Endodermal cell (in vitro differentiated cells): ENCODE measurements at regions not wholly inside any gene's neighbourhood (a gene's known extent, or its start where the extent isn't known, plus 50 kb on each side); places are given as distances from the start of the nearest gene placed in this dataset.

Experiments
- DNase-seq: peaks from one replicate; pipeline ENCODE4 v3.0.0-alpha.2; 2017
- H3K27ac ChIP-seq: 2 replicates; pipeline ENCODE4 v1.5.1; 2013; ENCODE audit warnings: mild to moderate bottlenecking, low read depth, low read length, moderate library complexity
- H3K27me3 ChIP-seq: 2 replicates; pipeline ENCODE4 v1.6.1; 2013; ENCODE audit warnings: mild to moderate bottlenecking, low read length, moderate library complexity; ENCODE audit not compliant: insufficient read depth, control insufficient read depth, poor library complexity, severe bottlenecking
- H3K36me3 ChIP-seq: 2 replicates; pipeline ENCODE4 v1.7.0; 2013; ENCODE audit warnings: mild to moderate bottlenecking, low read length, moderate library complexity; ENCODE audit not compliant: control insufficient read depth, insufficient read depth
- H3K4me1 ChIP-seq: one replicate; pipeline ENCODE4 v1.7.0; 2013; ENCODE audit warnings: low read length; ENCODE audit not compliant: control insufficient read depth, insufficient read depth
- H3K4me3 ChIP-seq: 2 replicates; pipeline ENCODE4 v1.5.1; 2013; ENCODE audit warnings: mild to moderate bottlenecking, low read length, moderate library complexity
- H3K9ac ChIP-seq: 2 replicates; pipeline ENCODE4 v1.6.1; 2013; ENCODE audit warnings: mild to moderate bottlenecking, low read length, moderate library complexity; ENCODE audit not compliant: poor library complexity, severe bottlenecking; ENCODE audit errors: extremely low read depth
- H3K9me3 ChIP-seq: 2 replicates; pipeline ENCODE4 v1.6.1; 2013; ENCODE audit warnings: mild to moderate bottlenecking, low read length, moderate library complexity; ENCODE audit not compliant: control insufficient read depth
- H3K27ac Mint-ChIP-seq: 2 replicates; pipeline ENCODE4 v1.8.0; 2020; ENCODE audit warnings: mixed read lengths
- H3K27me3 Mint-ChIP-seq: 2 replicates; pipeline ENCODE4 v1.8.0; 2021; ENCODE audit warnings: mild to moderate bottlenecking, mixed read lengths; ENCODE audit not compliant: insufficient read depth
- H3K36me3 Mint-ChIP-seq: 2 replicates; pipeline ENCODE4 v1.8.0; 2020; ENCODE audit warnings: low read depth, mixed read lengths
- H3K4me1 Mint-ChIP-seq: 2 replicates; pipeline ENCODE4 v1.8.0; 2020; ENCODE audit warnings: mixed read lengths
- H3K4me3 Mint-ChIP-seq: 2 replicates; pipeline ENCODE4 v1.8.0; 2020; ENCODE audit warnings: mild to moderate bottlenecking, moderate library complexity, mixed read lengths
- H3K9me3 Mint-ChIP-seq: 2 replicates; pipeline ENCODE4 v1.8.0; 2020; ENCODE audit warnings: mild to moderate bottlenecking, mixed read lengths
- WGBS, 2 experiments: methylation state at CpG; one replicate each; pipeline versions ENCODE4 v1.1.5 to v1.1.7; 2013; ENCODE audit warnings: missing lambda C conversion rate in 2 of 2, mixed read lengths in 1 of 2; ENCODE audit not compliant: insufficient coverage in 1 of 2, insufficient read length in 1 of 2; 5-methylcytosine and 5-hydroxymethylcytosine counted together
- TF ChIP-seq, protein P1 (sequence below): fragments of 200-600 bp; sonication (generic); conservative IDR thresholded peaks from 2 replicates; pipeline ENCODE4 v1.5.0; 2021; ENCODE audit warnings: antibody characterized with exemption, mild to moderate bottlenecking

DNA sequence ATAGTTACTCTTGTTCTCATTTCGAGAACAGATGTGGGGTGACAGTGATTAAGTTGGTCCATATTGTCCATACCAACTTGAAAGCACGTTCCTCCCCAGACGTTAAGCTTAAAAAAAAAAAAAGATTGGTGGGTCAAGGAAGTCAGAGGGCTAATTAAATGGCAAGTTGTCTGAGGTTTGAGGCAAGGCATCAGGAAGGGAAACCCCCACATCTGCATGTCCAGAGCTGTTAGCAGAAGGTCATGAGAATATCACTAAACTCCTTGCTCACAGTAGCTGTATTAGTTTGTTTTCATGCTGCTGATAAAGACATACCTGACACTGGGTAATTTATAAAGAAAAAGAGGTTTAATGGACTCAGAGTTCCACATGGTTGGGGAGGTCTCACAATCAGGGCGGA is 415.6 kb upstream of the FZD8 start:
- no peak overlapping the region for H3K27ac Mint-ChIP-seq
- 82 to 95% methylated on average over 3 to 4 of the region's 4 CpGs for WGBS, 2 experiments
- no peak overlapping the region for H3K4me3 ChIP-seq

DNA sequence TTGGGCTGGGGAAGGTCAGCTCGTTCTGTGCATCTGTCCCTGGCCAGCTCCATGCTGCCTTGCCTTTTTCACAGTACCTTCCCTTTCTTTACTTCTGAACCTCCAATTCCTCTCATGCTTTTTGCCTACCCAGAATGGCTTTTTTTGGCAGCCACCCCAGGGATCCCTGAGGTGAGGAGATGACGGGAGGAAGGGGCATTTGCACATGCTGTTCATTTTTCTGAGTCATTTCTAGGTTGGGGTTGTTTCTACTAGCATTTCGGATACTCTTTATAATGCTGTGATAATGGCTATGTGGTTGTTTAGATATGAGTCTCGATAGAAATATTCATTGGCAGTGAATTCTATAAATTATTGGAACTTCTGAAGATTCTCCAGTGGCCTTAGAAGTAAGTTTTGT is 415.1 kb upstream of the FZD8 start:
- peaks cover 4% of the 10 kb centered on the region for H3K4me1 ChIP-seq
- peaks cover 15% of the 10 kb centered on the region for H3K27me3 Mint-ChIP-seq

More for the DNA sequence above, 415.6 kb upstream of the FZD8 start:
- H3K27ac ChIP-seq, result no peak overlapping the region
- no peak for DNase-seq
- H3K9me3 ChIP-seq, result peaks cover 10% of the 10 kb centered on the region
- peaks cover 4% of the 10 kb centered on the region for H3K4me1 ChIP-seq
- H3K4me1 Mint-ChIP-seq, result peaks cover 23% of the 10 kb centered on the region
- no peaks in the 10 kb centered on the region for H3K36me3 ChIP-seq
- H3K9ac ChIP-seq, result no peak overlapping the region
- H3K27me3 ChIP-seq, result no peaks in the 10 kb centered on the region
- peaks cover 15% of the 10 kb centered on the region for H3K27me3 Mint-ChIP-seq
- TF ChIP-seq, protein P1, sequence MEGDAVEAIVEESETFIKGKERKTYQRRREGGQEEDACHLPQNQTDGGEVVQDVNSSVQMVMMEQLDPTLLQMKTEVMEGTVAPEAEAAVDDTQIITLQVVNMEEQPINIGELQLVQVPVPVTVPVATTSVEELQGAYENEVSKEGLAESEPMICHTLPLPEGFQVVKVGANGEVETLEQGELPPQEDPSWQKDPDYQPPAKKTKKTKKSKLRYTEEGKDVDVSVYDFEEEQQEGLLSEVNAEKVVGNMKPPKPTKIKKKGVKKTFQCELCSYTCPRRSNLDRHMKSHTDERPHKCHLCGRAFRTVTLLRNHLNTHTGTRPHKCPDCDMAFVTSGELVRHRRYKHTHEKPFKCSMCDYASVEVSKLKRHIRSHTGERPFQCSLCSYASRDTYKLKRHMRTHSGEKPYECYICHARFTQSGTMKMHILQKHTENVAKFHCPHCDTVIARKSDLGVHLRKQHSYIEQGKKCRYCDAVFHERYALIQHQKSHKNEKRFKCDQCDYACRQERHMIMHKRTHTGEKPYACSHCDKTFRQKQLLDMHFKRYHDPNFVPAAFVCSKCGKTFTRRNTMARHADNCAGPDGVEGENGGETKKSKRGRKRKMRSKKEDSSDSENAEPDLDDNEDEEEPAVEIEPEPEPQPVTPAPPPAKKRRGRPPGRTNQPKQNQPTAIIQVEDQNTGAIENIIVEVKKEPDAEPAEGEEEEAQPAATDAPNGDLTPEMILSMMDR, result no peak
- H3K9me3 Mint-ChIP-seq, result no peaks in the 10 kb centered on the region
- no peaks in the 10 kb centered on the region for H3K36me3 Mint-ChIP-seq
- H3K4me3 Mint-ChIP-seq, result no peak overlapping the region

DNA sequence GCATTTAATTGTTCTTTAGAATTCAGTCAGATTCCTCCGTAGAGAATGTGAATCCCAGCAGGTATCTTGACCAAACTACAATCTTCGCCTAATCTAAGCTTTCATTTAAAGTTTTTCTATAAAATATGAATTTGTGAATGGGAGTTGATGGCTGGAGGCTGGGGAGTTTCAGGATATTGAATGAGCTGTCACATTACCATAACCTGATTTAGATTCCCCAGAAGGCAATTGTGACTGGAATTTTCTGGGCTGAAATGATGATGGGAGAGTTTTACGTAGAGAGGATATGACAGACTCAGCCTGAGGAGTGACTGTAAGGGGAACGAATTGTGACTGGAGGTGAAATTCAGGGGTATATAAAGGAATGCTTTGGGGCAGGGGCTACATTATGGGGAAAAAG is 411.7 kb upstream of the FZD8 start:
- Mint-ChIP-seq H3K27ac (no peak overlapping the region), H3K4me1 (peaks cover 23% of the 10 kb centered on the region), H3K9me3 (no peaks in the 10 kb centered on the region), H3K36me3 (no peaks in the 10 kb centered on the region), H3K4me3 (no peak overlapping the region), H3K27me3 (peaks cover 26% of the 10 kb centered on the region)
- Histone ChIP-seq H3K27me3 (no peaks in the 10 kb centered on the region), H3K9me3 (peaks cover 10% of the 10 kb centered on the region), H3K4me1 (peaks cover 4% of the 10 kb centered on the region), H3K36me3 (no peaks in the 10 kb centered on the region), H3K9ac (no peak overlapping the region), H3K4me3 (no peak overlapping the region), H3K27ac (no peak overlapping the region)
- 78 to 89% methylated on average over 2 to 4 of the region's 4 CpGs for WGBS, 2 experiments
- no peak for DNase-seq
- TF ChIP-seq, protein P1, result no peak

More for the DNA sequence above, 415.1 kb upstream of the FZD8 start:
- Histone ChIP-seq H3K36me3 (no peaks in the 10 kb centered on the region), H3K27ac (no peak overlapping the region), H3K27me3 (no peaks in the 10 kb centered on the region), H3K9ac (no peak overlapping the region), H3K4me3 (no peak overlapping the region), H3K9me3 (peaks cover 10% of the 10 kb centered on the region)
- Mint-ChIP-seq H3K4me3 (no peak overlapping the region), H3K4me1 (peaks cover 23% of the 10 kb centered on the region), H3K27ac (no peak overlapping the region), H3K9me3 (no peaks in the 10 kb centered on the region), H3K36me3 (no peaks in the 10 kb centered on the region)
- WGBS, 2 experiments, result 96 to 100% methylated on average over 1 to 4 of the region's 4 CpGs
- TF ChIP-seq, protein P1, result no peak
- DNase-seq, result no peak
